ENCODE measurements at regions not wholly inside any gene's neighbourhood (a gene's known extent, or its start where the extent isn't known, plus 50 kb on each side); places are given as distances from the start of the nearest gene placed in this dataset.

GRCh38 chr15:45919806-45920205, 285.0 kb downstream of the SQOR start:
- DNase-seq (ENCODE audit: low spot score), result no peak
- Histone ChIP-seq H3K27ac (no peak overlapping the region), H3K4me3 (no peak overlapping the region)
- TF ChIP-seq CTCF (IDR thresholded peaks at IDR 0.05), result no peak

GRCh38 chr15:45921376-45921775, 286.5 kb downstream of the SQOR start:
- H3K27ac ChIP-seq, result no peak overlapping the region
- H3K4me3 ChIP-seq, result no peak overlapping the region
- TF ChIP-seq CTCF (IDR thresholded peaks at IDR 0.05), result no peak
- no peak for DNase-seq (ENCODE audit: low spot score)

GRCh38 chr15:45921978-45922377, 287.1 kb downstream of the SQOR start:
- no peak overlapping the region for H3K4me3 ChIP-seq
- no peak for DNase-seq (ENCODE audit: low spot score)
- no peak for TF ChIP-seq CTCF (IDR thresholded peaks at IDR 0.05)
- H3K27ac ChIP-seq, result no peak overlapping the region

GRCh38 chr15:45941367-45941766, 306.5 kb downstream of the SQOR start:
- no peak for DNase-seq (ENCODE audit: low spot score)
- TF ChIP-seq CTCF (IDR thresholded peaks at IDR 0.05), result no peak

GRCh38 chr15:45943240-45943639, 308.4 kb downstream of the SQOR start:
- Histone ChIP-seq H3K27ac (no peak overlapping the region), H3K4me3 (no peak overlapping the region)
- no peak for DNase-seq (ENCODE audit: low spot score)
- no peak for TF ChIP-seq CTCF (IDR thresholded peaks at IDR 0.05)

More at GRCh38 chr15:45941367-45941766, 306.5 kb downstream of the SQOR start:
- H3K27ac ChIP-seq, result no peak overlapping the region
- H3K4me3 ChIP-seq, result no peak overlapping the region

- TF ChIP-seq CTCF (IDR thresholded peaks at IDR 0.05), result no peak
- DNase-seq (ENCODE audit: low spot score), result no peak
- Histone ChIP-seq H3K27ac (no peak overlapping the region), H3K4me3 (no peak overlapping the region)
Observed at GRCh38 chr15:45946111-45946510, 311.3 kb downstream of the SQOR start.

GRCh38 chr15:45948181-45948621, 313.4 kb downstream of the SQOR start:
- H3K27ac ChIP-seq, result no peak overlapping the region
- H3K4me3 ChIP-seq, result no peak overlapping the region
- no peak for DNase-seq (ENCODE audit: low spot score)
- TF ChIP-seq CTCF (IDR thresholded peaks at IDR 0.05), result no peak

Data from coronary artery (tissue), 2 donors.